Natural killer cell (primary cell): ENCODE measurements at regions not wholly inside any gene's neighbourhood (a gene's known extent, or its start where the extent isn't known, plus 50 kb on each side); places are given as distances from the start of the nearest gene placed in this dataset.

Source experiments
- ATAC-seq, 3 donors: fragments of 150-1000 bp in 2 of 3; fragments of 200-7000 bp in 1 of 3; cut with Tn5 transposase; 1 replicate in 1 of 3; 2 replicates in 2 of 3; pipeline ENCODE4 v1.10.0; 2021; ENCODE audit warnings: mild to moderate bottlenecking in 2 of 3, moderate library complexity in 2 of 3
- DNase-seq, 2 donors: peaks; one replicate each; pipeline versions ENCODE4 v3.0.0 to v3.0.0-alpha.2; 2013 to 2021; ENCODE audit warnings: mixed read lengths in 1 of 2
- H3K27ac ChIP-seq: one replicate; pipeline ENCODE4 v1.5.1; 2013; ENCODE audit warnings: mild to moderate bottlenecking, low read length
- H3K27me3 ChIP-seq: one replicate; pipeline ENCODE4 v1.6.1; 2013; ENCODE audit warnings: low read length; ENCODE audit not compliant: control insufficient read depth, insufficient read depth
- H3K36me3 ChIP-seq: one replicate; pipeline ENCODE4 v1.6.1; 2013; ENCODE audit warnings: low read length; ENCODE audit not compliant: control insufficient read depth, insufficient read depth
- H3K4me1 ChIP-seq: one replicate; pipeline ENCODE4 v1.6.1; 2013; ENCODE audit warnings: low read length; ENCODE audit not compliant: control insufficient read depth, insufficient read depth
- H3K4me3 ChIP-seq: one replicate; pipeline ENCODE4 v1.5.1; 2013; ENCODE audit warnings: low read length
- H3K9me3 ChIP-seq: one replicate; pipeline ENCODE4 v1.6.1; 2013; ENCODE audit warnings: low read length; ENCODE audit not compliant: control insufficient read depth, insufficient read depth
- H3K27ac Mint-ChIP-seq, 2 donors: one replicate each; pipeline ENCODE4 v1.8.0; 2022; ENCODE audit warnings: mild to moderate bottlenecking in 2 of 2, mixed read lengths in 2 of 2, moderate library complexity in 1 of 2
- H3K27me3 Mint-ChIP-seq, 2 donors: one replicate each; pipeline ENCODE4 v1.8.0; 2022; ENCODE audit warnings: low read depth in 2 of 2, mixed read lengths in 2 of 2
- H3K36me3 Mint-ChIP-seq: one replicate; pipeline ENCODE4 v1.8.0; 2022; ENCODE audit warnings: mixed read lengths
- H3K4me1 Mint-ChIP-seq, 2 donors: one replicate each; pipeline ENCODE4 v1.8.0; 2022; ENCODE audit warnings: mixed read lengths in 2 of 2
- H3K4me3 Mint-ChIP-seq: one replicate; pipeline ENCODE4 v1.8.0; 2022; ENCODE audit warnings: mild to moderate bottlenecking, moderate library complexity, mixed read lengths
- H3K9me3 Mint-ChIP-seq, 2 donors: one replicate each; pipeline ENCODE4 v1.8.0; 2022; ENCODE audit warnings: mixed read lengths in 2 of 2
- WGBS: methylation state at CpG from one replicate; pipeline ENCODE4 v1.1.7; 2013; ENCODE audit warnings: missing lambda C conversion rate; ENCODE audit not compliant: insufficient coverage; 5-methylcytosine and 5-hydroxymethylcytosine counted together
- intact Hi-C: fragments of 100-400 bp; cut with micrococcal nuclease; formaldehyde crosslinking; loops from one replicate; pipeline ENCODE4 v1.14.2; 2022
- TF ChIP-seq, protein P1 (sequence below): fragments of 200-600 bp; IDR thresholded peaks from one replicate; pipeline ENCODE4 v1.8.0; 2022; ENCODE audit warnings: antibody characterized with exemption

DNA sequence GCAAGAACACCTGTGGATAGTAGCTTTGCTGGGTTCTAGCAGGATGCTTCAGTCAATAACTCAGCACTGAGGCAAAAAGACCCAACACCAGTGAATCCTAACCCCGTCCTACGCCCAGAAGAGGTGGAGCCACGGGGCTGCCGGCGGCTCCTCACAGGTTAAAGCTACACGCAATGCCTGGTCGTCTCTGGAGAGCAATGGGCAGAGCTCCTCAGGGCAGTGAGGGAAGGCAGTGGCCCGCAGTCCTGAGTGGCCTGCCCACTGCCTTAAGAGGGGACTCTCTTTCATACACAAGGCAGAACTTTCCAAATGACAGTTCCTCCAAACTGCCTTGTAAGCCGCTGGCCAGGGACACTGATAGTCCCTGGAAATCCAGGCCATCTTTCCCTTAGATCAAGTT lies 244.2 kb upstream of the IRX2 start:
- TF ChIP-seq, protein P1, sequence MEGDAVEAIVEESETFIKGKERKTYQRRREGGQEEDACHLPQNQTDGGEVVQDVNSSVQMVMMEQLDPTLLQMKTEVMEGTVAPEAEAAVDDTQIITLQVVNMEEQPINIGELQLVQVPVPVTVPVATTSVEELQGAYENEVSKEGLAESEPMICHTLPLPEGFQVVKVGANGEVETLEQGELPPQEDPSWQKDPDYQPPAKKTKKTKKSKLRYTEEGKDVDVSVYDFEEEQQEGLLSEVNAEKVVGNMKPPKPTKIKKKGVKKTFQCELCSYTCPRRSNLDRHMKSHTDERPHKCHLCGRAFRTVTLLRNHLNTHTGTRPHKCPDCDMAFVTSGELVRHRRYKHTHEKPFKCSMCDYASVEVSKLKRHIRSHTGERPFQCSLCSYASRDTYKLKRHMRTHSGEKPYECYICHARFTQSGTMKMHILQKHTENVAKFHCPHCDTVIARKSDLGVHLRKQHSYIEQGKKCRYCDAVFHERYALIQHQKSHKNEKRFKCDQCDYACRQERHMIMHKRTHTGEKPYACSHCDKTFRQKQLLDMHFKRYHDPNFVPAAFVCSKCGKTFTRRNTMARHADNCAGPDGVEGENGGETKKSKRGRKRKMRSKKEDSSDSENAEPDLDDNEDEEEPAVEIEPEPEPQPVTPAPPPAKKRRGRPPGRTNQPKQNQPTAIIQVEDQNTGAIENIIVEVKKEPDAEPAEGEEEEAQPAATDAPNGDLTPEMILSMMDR: no peak
- no peak overlapping the region for H3K27ac Mint-ChIP-seq
- no peaks in the 10 kb centered on the region for H3K27me3 ChIP-seq
- 91% methylated on average over 9 of the region's 9 CpGs for WGBS
- no peak overlapping the region for H3K27ac ChIP-seq
- H3K36me3 Mint-ChIP-seq: no peaks in the 10 kb centered on the region
- no peak for ATAC-seq
- no peaks in the 10 kb centered on the region for H3K4me1 ChIP-seq
- H3K36me3 ChIP-seq: no peaks in the 10 kb centered on the region
- no peak overlapping the region for H3K4me3 ChIP-seq
- peaks cover 2 to 12% of the 10 kb centered on the region in 2 donors for H3K9me3 Mint-ChIP-seq
- peaks cover 14% of the 10 kb centered on the region for H3K9me3 ChIP-seq
- no peak overlapping the region for H3K4me3 Mint-ChIP-seq
- intact Hi-C loops: no loop called here
- no peak for DNase-seq
- H3K4me1 Mint-ChIP-seq: no peaks in the 10 kb centered on the region
- H3K27me3 Mint-ChIP-seq: no peaks in the 10 kb centered on the region

- H3K27ac ChIP-seq: no peak overlapping the region
Observed at GRCh38 chr5:2995035-2995434, 243.6 kb upstream of the IRX2 start.

DNA sequence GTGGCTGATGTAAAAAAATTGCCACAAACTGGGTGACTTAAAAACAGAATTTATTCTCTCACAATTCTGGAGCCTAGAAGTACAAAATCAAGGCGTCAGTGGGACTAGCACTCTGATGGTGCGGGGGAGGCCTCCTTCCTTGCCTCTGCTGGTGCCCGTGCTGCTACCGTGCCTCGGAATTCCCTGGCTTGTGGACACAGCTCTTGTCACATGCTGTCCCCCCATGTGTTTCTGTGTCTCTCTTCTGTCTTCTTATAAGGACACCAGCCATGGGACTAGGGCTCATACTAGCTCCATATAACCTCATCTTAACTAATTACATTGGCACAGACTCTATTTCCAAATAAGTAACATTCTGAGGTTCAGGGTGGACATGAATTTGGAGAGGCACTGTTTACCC lies 242.3 kb upstream of the IRX2 start:
- DNase-seq (no peak), ATAC-seq (no peak)
- intact Hi-C loops: no loop called here
- Mint-ChIP-seq H3K27me3 (no peaks in the 10 kb centered on the region), H3K4me3 (no peak overlapping the region), H3K36me3 (no peaks in the 10 kb centered on the region), H3K4me1 (no peaks in the 10 kb centered on the region), H3K9me3 (peaks cover 2 to 12% of the 10 kb centered on the region in 2 donors), H3K27ac (no peak overlapping the region)
- peaks cover 10% of the 10 kb centered on the region for H3K9me3 ChIP-seq
- no peak overlapping the region for H3K27ac ChIP-seq
- H3K4me3 ChIP-seq: no peak overlapping the region
- no peaks in the 10 kb centered on the region for H3K36me3 ChIP-seq
- WGBS: 69% methylated on average over 5 of the region's 5 CpGs
- TF ChIP-seq, protein P1: no peak
- no peaks in the 10 kb centered on the region for H3K4me1 ChIP-seq
- no peaks in the 10 kb centered on the region for H3K27me3 ChIP-seq

More at GRCh38 chr5:2995035-2995434, 243.6 kb upstream of the IRX2 start:
- intact Hi-C loops: no loop called here
- Histone ChIP-seq H3K4me1 (no peaks in the 10 kb centered on the region), H3K9me3 (peaks cover 10% of the 10 kb centered on the region), H3K4me3 (no peak overlapping the region), H3K36me3 (no peaks in the 10 kb centered on the region), H3K27me3 (no peaks in the 10 kb centered on the region)
- Mint-ChIP-seq H3K27me3 (no peaks in the 10 kb centered on the region), H3K4me1 (no peaks in the 10 kb centered on the region), H3K36me3 (no peaks in the 10 kb centered on the region), H3K9me3 (peaks cover 2 to 12% of the 10 kb centered on the region in 2 donors), H3K4me3 (no peak overlapping the region), H3K27ac (no peak overlapping the region)
- no peak for DNase-seq
- WGBS: 88% methylated on average over 5 of the region's 5 CpGs
- no peak for ATAC-seq
- TF ChIP-seq, protein P1: no peak

GRCh38 chr5:2993301-2993700 lies 241.8 kb upstream of the IRX2 start:
- DNase-seq (no peak), ATAC-seq (no peak)
- no peaks in the 10 kb centered on the region for H3K36me3 ChIP-seq
- no peaks in the 10 kb centered on the region for H3K4me1 Mint-ChIP-seq
- H3K4me3 ChIP-seq: no peak overlapping the region
- H3K4me1 ChIP-seq: no peaks in the 10 kb centered on the region
- TF ChIP-seq, protein P1: no peak
- peaks cover 10% of the 10 kb centered on the region for H3K9me3 ChIP-seq
- H3K27ac Mint-ChIP-seq: no peak overlapping the region
- peaks cover 2 to 8% of the 10 kb centered on the region in 2 donors for H3K9me3 Mint-ChIP-seq
- no peaks in the 10 kb centered on the region for H3K36me3 Mint-ChIP-seq
- no peaks in the 10 kb centered on the region for H3K27me3 ChIP-seq
- intact Hi-C loops: no loop called here
- no peak overlapping the region for H3K27ac ChIP-seq
- no peak overlapping the region for H3K4me3 Mint-ChIP-seq
- 74% methylated on average over 10 of the region's 10 CpGs for WGBS
- no peaks in the 10 kb centered on the region for H3K27me3 Mint-ChIP-seq
